Sciatic nerve (tissue), 2 donors: ENCODE measurements at regions not wholly inside any gene's neighbourhood (a gene's known extent, or its start where the extent isn't known, plus 50 kb on each side); places are given as distances from the start of the nearest gene placed in this dataset.

Experiments
- ATAC-seq: fragments of 200-7000 bp; cut with Tn5 transposase; one replicate; pipeline ENCODE4 v1.9.1; 2020; ENCODE audit warnings: mild to moderate bottlenecking, moderate library complexity
- DNase-seq: peaks from one replicate; pipeline ENCODE4 v3.0.0-alpha.2; 2020; ENCODE audit warnings: low spot score
- intact Hi-C: fragments of 100-400 bp; cut with DNase I; formaldehyde crosslinking; loops from one replicate; pipeline ENCODE4 v1.14.2; 2022
- donor health status: DM: no; HTN: no; CAD: no.
- donor health status: DM: no; HTN: no; CAD: no.

DNA sequence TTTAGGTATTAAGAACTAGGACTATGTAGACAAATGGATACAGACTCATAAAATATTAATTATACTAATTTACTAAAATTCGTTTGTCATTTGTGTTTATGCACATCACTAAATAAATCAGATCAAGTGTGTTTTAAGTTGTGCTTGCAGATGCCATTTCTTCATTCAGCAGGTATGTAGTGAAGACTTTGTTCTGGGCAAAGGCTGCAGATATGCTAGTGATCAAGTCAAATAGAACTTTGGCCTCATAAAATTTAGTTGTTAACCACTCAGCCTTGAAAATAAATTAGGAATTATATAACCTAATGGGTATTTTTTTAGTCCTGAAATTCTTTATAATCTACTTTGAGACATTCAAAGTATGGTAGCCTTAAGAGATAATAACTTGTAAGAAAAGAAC is 80.4 kb upstream of the TRPC4 start:
- no peak for DNase-seq
- no peak for ATAC-seq
- intact Hi-C loops: no loop called here

DNA sequence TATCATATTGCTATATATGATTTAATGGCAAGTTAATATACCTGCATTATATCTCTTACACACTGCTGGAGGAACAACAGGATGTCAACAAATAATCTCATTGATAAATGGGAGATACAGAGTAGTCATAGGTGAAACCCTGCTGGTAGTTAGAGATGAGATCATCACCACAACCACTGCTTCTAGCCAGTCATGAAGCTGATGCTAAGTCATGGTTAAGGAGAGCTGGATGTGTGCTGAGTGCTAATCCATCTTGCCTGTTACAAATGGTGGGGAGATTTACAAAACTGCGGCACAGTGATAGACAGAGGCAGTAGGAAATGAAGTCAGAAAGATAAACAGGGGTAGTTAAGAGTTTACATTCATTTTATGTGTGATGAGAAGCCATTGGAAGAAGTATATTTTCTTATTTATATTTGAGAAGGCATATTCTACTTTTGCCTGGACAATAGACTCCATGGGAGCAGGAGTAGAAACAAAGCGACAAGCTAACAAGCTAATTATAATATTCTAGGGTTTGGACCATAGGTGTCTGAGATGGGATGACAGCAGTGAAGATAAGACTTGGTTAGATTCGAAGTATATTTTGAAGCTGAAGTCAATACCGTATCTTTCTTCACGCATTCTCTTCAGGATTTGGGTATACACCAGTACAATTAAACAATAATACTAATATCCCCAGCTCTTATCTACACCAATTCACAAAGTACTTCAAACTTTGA is 78.0 kb upstream of the TRPC4 start:
- intact Hi-C loops: no loop called here
- DNase-seq (no peak), ATAC-seq (no peak)

DNA sequence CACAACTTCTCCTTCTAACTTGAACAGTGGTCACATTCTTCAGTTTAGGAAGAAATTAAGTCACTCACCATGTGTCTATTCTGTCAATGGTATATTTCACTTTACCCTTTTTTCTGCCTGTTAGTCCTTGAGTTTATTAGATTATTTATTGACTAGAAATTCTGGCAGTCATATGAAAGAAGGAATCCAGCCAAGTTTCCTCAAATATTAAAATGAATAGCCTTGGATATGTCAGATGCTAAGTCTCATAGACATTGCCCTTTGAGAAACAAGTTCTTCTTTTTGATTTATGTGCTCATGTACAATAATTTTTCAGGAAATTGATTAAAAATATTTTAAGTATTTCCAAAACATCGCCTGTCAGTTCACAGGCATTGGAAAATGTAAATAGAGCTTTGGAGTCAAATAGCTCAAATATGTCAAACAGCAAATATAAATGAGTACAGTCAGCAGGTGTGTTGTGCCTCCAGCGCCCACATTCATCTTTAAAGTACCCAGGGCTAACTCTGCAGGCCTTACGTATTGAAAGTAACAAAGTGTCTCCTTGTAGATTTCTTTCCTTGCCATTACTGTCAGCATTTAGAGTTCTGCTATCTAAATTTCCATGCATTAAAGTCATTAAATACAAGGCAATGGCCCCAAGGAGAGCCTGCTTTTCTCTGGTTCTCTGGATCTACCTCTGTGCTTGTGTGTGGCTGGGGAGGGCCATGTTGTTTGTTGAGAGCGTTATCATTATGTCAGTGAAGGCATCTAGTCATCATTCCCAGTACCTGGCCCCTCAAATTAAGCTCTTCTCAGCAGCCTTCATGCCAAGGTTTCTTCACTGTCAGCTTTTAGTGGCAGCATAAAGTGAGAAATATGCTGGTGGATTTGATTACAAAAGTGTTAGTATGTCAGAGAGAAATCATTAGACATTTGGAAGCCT is 76.3 kb upstream of the TRPC4 start:
- ATAC-seq (no peak), DNase-seq (no peak)
- intact Hi-C loops: no loop called here

DNA sequence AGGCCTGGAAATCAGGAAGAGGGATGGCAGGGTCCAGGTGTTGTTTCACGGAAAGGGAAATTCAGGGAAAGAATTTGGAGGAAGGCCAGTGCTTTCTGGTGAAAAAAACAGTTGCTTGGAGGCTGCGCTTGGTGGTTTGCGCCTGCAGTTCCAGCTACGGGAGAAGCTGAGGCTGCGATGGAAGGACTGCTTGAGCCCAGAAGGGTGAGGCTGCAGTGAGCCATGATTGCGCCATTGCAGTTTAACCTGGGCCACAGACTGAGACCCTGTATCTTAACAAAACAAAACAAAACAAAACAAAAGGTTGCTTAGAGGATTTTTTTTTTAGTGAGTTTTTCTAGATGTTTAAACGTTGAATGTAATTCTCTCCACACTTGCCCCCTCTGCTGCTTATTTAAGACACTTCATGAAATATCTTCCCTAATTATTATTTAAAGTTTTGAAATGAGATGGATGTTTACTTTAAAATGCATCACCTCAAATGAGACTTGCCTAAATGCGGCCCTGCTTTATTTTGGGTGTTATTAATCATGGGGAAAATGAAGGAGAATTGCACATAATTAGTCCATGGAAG is 75.4 kb upstream of the TRPC4 start:
- ATAC-seq (no peak), DNase-seq (no peak)
- intact Hi-C loops: no loop called here

DNA sequence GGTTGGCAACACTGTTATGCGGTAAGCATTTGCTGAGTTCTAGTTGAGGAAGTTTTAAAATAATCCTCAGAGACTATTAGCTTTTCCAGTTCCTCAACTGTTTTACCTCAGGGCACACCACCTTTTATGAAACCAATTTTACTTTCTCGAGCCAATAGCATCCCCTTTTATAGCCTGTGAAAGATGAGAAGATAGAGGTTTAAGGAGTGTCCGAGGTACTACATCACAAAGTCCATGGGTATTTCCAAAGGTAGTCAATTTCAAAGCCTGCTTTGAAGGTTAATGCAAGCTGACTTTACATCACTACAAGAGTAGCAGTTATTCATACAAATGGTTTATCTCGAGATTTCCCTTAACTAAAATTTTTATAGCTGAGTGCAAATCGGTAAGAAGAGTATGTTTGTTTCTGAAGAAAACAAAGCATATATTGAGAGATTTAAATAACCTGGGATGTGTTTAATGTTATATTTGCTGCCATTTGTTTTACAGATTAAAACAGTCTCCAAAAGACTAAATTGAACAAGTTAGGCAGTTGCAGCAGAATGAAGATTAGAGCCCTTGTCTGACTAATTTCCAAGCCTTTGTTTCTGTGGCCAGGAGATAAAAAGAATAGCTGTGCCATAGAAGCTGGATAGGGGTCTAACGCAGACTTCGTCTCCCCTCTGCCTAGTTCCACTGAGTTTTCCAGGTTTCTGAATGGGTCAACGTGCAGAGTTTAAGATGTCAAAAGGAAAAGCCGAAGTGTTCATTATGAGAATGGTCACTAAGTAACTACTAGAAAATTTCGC is 74.7 kb upstream of the TRPC4 start:
- ATAC-seq (no peak), DNase-seq (no peak)
- intact Hi-C loops: no loop called here

DNA sequence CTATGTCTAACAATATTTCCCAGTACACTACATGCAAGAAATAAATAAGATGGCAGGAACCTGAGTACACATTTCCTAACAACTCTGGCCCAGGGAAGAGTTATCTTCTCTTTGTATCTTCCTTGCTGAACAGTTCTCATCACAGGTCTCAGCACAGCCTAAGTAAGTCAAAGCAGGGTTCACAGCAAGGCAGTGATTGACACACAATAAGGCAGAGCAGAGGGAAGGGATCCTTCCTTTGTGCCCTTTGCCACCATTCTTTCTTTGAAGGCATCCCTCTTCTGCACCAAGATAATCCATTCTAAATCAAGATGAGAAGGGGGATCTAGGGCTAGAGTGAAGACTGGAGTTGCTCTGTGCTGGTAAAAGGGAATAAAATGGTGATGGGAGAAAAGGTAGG is 73.4 kb upstream of the TRPC4 start:
- intact Hi-C loops: no loop called here
- ATAC-seq: no peak
- no peak for DNase-seq

DNA sequence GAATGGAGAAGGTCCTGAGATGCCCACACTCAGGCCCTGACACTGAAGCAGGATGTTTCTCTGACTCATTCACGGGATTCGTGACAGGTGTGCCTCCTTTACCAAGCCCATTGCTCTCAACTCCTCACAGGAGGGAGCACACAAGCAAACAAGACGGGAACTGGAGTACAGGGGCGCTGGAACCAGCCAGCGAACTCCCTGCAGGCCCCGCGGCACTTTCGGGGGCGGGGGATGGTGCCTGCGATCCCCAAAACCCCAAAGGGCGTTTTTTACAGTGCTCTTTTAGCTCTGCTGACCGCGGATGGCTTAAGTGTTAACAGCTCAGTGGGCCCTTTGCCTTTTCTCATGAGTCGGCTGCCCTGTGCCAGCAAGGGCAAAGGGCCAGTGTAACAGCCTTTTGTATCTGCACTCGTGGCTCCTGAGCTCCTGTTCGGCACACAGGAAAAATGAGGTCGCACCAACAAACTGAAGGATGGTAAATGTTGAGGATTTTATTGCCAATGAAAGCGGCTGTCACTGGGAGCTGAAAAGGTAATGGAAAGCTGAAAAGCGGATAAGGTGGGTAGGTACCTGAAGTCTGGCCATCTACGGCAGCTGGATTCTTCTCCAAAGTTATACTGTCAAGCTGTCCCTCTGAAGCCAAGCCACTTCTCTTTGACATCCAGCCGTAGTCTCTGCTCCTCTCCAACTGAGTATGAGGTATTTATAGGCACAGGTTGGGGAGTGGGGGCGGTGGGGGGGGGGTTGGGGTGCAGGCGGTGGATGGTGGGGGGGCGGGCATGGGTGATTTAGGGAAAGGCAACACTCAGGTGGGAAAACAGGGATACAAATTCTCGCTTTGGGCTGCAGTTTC is 65.0 kb upstream of the TRPC4 start:
- no peak for DNase-seq
- no peak for ATAC-seq
- intact Hi-C loops: no loop called here

DNA sequence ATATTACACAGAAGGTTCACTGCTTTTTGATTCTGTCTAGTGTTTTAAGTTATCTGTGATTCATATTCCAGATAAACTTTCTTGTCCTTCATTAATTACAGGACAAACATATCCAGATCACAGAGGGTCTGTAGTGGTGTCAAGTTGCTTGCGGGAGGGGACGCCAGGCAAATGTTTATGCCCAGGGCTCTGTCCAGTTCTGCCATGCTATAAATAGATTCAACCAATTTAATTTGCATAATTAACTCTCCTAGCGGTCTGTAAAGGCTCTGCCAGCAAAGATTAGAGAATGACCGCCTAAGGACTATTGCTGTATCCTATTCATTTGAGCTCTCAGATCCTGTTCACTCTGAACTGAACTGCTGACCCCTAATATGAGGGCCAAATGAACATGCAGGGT is 59.7 kb upstream of the TRPC4 start:
- intact Hi-C loops: no loop called here
- ATAC-seq: no peak
- DNase-seq: no peak

DNA sequence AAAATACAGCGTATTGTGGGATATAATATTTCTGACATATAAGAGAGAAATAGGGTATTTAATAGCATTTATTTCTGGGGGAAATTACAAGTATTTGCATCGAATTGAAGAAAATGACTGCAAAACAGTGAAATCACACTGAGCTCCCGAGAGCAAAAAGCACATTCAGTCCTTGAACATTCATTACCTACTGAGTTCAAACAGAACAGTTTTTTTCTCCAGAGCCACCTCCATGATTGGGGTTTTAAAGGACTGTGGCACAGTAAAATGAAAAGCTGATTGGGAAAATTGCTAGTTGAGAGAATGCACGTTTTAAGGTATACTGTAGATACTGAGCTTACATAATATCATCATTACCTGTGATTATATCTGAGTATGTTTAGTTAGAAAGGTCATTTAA is 58.0 kb upstream of the TRPC4 start:
- ATAC-seq (no peak), DNase-seq (no peak)
- intact Hi-C loops: no loop called here

DNA sequence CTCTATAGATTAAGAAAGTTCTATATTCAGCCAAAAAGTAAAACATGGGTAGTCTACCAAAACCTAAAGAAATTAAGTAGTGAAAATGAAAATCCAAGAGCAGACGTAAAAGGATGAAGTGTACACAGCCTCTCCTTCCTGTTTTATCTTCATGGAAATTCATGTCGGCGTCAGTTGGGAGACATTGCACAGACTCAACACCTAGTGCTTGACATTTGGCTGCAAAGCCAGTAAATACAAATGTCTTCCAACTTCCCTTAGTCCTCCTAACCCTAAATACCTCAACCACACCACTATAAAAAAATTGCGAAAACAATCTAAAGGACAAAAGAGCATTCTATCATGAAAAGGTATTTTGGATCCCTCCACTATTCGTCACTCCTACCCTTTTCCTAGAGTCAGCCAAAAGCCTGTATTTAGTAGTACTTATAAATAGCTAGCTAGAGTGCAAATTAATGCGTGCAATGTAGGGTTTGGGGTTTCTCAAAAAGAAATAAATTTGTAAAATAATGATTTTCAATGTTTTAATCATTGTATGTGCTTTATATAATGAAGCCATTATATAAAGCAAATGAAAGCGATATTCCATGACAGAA is 56.4 kb upstream of the TRPC4 start:
- ATAC-seq (no peak), DNase-seq (no peak)
- intact Hi-C loops: no loop called here

DNA sequence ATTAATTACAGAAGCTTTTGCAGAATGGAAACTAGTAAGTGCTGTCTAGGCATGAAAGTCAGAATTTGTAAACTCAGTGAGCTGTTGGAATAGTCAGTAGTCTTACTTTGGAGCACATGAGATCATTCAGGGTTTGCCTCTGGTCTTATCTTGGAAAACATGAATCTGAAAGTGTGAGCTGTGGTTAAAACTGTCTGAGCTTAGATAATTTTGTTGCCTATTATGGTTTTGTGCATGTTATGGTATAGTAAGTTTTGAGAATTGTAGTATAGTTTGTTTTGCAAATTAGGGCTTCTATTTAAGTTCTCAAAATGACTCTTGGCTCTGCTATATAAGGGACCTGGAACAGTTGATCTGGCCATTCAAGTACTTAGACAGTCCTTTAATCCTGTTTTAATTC is 53.7 kb upstream of the TRPC4 start:
- intact Hi-C loops: no loop called here
- ATAC-seq: no peak
- no peak for DNase-seq

DNA sequence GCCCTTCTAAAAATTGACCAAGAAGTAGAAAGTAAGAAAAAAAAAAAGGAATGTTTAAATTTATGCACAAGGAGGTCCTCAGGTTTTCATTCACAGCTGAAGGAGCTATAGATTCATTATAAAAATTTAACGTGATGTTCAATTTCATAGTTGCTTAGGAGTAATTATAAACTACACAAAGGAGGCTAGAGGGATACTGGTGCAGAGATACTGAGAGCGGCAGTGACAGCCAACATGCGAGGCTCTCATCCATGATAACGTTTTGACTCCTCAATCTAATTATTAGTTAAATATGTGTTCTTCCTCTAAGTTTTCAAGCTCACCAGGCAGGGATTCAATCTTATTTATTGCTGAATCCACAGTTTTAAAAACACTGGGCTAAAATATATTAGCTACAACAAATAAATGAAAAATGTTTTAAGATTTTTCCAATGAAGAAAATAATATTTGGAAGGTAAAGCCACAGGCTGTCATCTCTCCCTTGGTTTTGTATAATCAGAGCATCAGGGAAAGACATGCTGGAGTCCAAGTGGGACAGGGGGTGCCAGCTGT is 49.8 kb upstream of the TRPC4 start:
- no peak for ATAC-seq
- DNase-seq: no peak
- intact Hi-C loops: no loop called here
